H1 (cell line): ENCODE measurements at regions not wholly inside any gene's neighbourhood (a gene's known extent, or its start where the extent isn't known, plus 50 kb on each side); places are given as distances from the start of the nearest gene placed in this dataset.

Experiments
- CTCF ChIA-PET: fragments of 300-600 bp; sonication (Branson Sonifier 250); formaldehyde crosslinking; loops from one replicate; lab custom pipeline; 2021; ENCODE audit not compliant: partially characterized antibody; lab: Charles Lee
- POLR2A ChIA-PET: fragments of 300-600 bp; sonication (Branson Sonifier 250); formaldehyde crosslinking; loops from one replicate; lab custom pipeline; 2021; ENCODE audit warnings: inconsistent platforms; ENCODE audit not compliant: partially characterized antibody; lab: Charles Lee
- DNase-seq, 2 experiments: peaks; one replicate each; pipeline versions ENCODE4 v3.0.0 to v3.0.0-alpha.2; 2010 to 2022; ENCODE audit warnings: low spot score in 2 of 2, low read depth in 1 of 2, mixed read lengths in 1 of 2
- FAIRE-seq: peaks from 2 replicates; lab custom pipeline; 2011; peaks lifted over from hg19 to GRCh38; lab: Jason Lieb, UNC
- H2AFZ ChIP-seq: 2 replicates; pipeline ENCODE4 v1.8.1; 2012; ENCODE audit warnings: low read length, inconsistent platforms
- H2AK5ac ChIP-seq: 2 replicates; pipeline ENCODE4 v1.6.1; 2013; ENCODE audit warnings: low read depth, low read length
- H2BK120ac ChIP-seq: replicated peaks from 2 replicates; pipeline ENCODE3; 2013; ENCODE audit warnings: low read depth, low read length, inconsistent platforms
- H2BK12ac ChIP-seq: 2 replicates; pipeline ENCODE4 v1.6.1; 2013; ENCODE audit warnings: low read depth, low read length
- H2BK15ac ChIP-seq: 2 replicates; pipeline ENCODE4 v1.6.1; 2013; ENCODE audit warnings: low read length
- H2BK20ac ChIP-seq: 2 replicates; pipeline ENCODE4 v1.6.1; 2013; ENCODE audit warnings: low read length
- H2BK5ac ChIP-seq: 2 replicates; pipeline ENCODE4 v1.6.1; 2013; ENCODE audit warnings: low read depth, low read length
- H3K14ac ChIP-seq: 2 replicates; pipeline ENCODE4 v1.6.1; 2013; ENCODE audit warnings: inconsistent platforms; ENCODE audit not compliant: insufficient read length
- H3K18ac ChIP-seq: 2 replicates; pipeline ENCODE4 v1.6.1; 2013; ENCODE audit warnings: low read length; ENCODE audit errors: extremely low read depth
- H3K23ac ChIP-seq: 2 replicates; pipeline ENCODE4 v1.6.1; 2013; ENCODE audit warnings: inconsistent platforms; ENCODE audit not compliant: insufficient read length
- H3K23me2 ChIP-seq: 2 replicates; pipeline ENCODE4 v1.6.1; 2013; ENCODE audit warnings: low read depth, low read length
- H3K27ac ChIP-seq: 2 replicates; pipeline ENCODE4 v1.6.1; 2011; ENCODE audit warnings: low read depth, low read length, inconsistent platforms
- H3K27me3 ChIP-seq, 4 experiments: replicated peaks in 1 of 4; 1 replicate in 1 of 4; 2 replicates in 3 of 4; pipeline versions ENCODE4 v1.6.1 to v1.8.1; 2011 to 2013; ENCODE audit warnings: low read length in 3 of 4, mild to moderate bottlenecking in 3 of 4, inconsistent platforms in 2 of 4, mixed read lengths in 2 of 4, moderate library complexity in 1 of 4; ENCODE audit not compliant: control insufficient read depth in 3 of 4, insufficient read depth in 3 of 4; ENCODE audit errors: extremely low read depth in 1 of 4
- H3K36me3 ChIP-seq, 4 experiments: 2 replicates each; pipeline versions ENCODE4 v1.6.1 to v1.8.1; 2011 to 2013; ENCODE audit warnings: mild to moderate bottlenecking in 4 of 4, low read length in 3 of 4, moderate library complexity in 2 of 4, control low read depth in 1 of 4, inconsistent platforms in 1 of 4; ENCODE audit not compliant: insufficient read depth in 4 of 4, control insufficient read depth in 2 of 4
- H3K4ac ChIP-seq: replicated peaks from 2 replicates; pipeline ENCODE3; 2013; ENCODE audit warnings: low read length, low read depth, mixed read lengths, inconsistent platforms; ENCODE audit not compliant: insufficient read length
- H3K4me1 ChIP-seq, 4 experiments: replicated peaks in 1 of 4; 1 replicate in 1 of 4; 2 replicates in 3 of 4; pipeline versions ENCODE4 v1.6.1 to v1.8.1; 2011 to 2013; ENCODE audit warnings: low read length in 3 of 4, inconsistent platforms in 2 of 4, mixed read lengths in 1 of 4; ENCODE audit not compliant: insufficient read depth in 4 of 4, control insufficient read depth in 3 of 4
- H3K4me2 ChIP-seq, 2 experiments: 2 replicates each; pipeline versions ENCODE4 v1.6.1 to v1.8.1; 2011 to 2013; ENCODE audit warnings: low read depth in 2 of 2, low read length in 2 of 2, control low read depth in 1 of 2, inconsistent platforms in 1 of 2, mild to moderate bottlenecking in 1 of 2; ENCODE audit not compliant: insufficient read depth in 1 of 2
- H3K4me3 ChIP-seq, 4 experiments: fragments of 200-600, 300-600 bp in 1 of 4; sonication (generic), shearing (Covaris generic), sonication (Bioruptor Twin) in 1 of 4; 2 replicates each; pipeline versions ENCODE4 v1.5.1 to v1.8.1; 2011 to 2016; ENCODE audit warnings: low read length in 4 of 4, low read depth in 3 of 4, control low read depth in 2 of 4, inconsistent platforms in 2 of 4, mild to moderate bottlenecking in 2 of 4, mixed read lengths in 1 of 4, moderate library complexity in 1 of 4; ENCODE audit not compliant: insufficient read depth in 2 of 4; ENCODE audit errors: extremely low read depth in 1 of 4
- H3K56ac ChIP-seq: replicated peaks from 2 replicates; pipeline ENCODE3; 2013; ENCODE audit warnings: low read depth, mild to moderate bottlenecking, mixed read lengths, low read length, inconsistent platforms; ENCODE audit not compliant: insufficient read length
- H3K79me1 ChIP-seq: 2 replicates; pipeline ENCODE4 v1.6.1; 2013; ENCODE audit warnings: low read depth, low read length, control low read depth
- H3K79me2 ChIP-seq, 2 experiments: 2 replicates each; pipeline versions ENCODE4 v1.6.1 to v1.8.1; 2012 to 2013; ENCODE audit warnings: low read length in 2 of 2, mild to moderate bottlenecking in 2 of 2, inconsistent platforms in 1 of 2; ENCODE audit not compliant: insufficient read depth in 2 of 2, control insufficient read depth in 1 of 2
- H3K9ac ChIP-seq, 4 experiments: replicated peaks in 1 of 4; 1 replicate in 1 of 4; 2 replicates in 3 of 4; pipeline versions ENCODE4 v1.6.1 to v1.8.1; 2011 to 2013; ENCODE audit warnings: low read depth in 3 of 4, low read length in 3 of 4, control low read depth in 2 of 4, mild to moderate bottlenecking in 2 of 4, moderate library complexity in 2 of 4, inconsistent platforms in 1 of 4; ENCODE audit errors: extremely low read depth in 1 of 4
- H3K9me3 ChIP-seq, 2 experiments: 2 replicates each; pipeline versions ENCODE4 v1.6.1 to v1.8.1; 2012 to 2013; ENCODE audit warnings: mild to moderate bottlenecking in 2 of 2, moderate library complexity in 2 of 2, control low read depth in 1 of 2, inconsistent platforms in 1 of 2, low read depth in 1 of 2, low read length in 1 of 2, mixed read lengths in 1 of 2; ENCODE audit not compliant: insufficient read depth in 2 of 2
- H4K20me1 ChIP-seq, 2 experiments: replicated peaks in 1 of 2; 2 replicates each; pipeline versions ENCODE3 to v1.8.1; 2011 to 2013; ENCODE audit warnings: inconsistent platforms in 2 of 2, low read length in 2 of 2, mild to moderate bottlenecking in 1 of 2; ENCODE audit not compliant: insufficient read depth in 2 of 2, control insufficient read depth in 1 of 2
- H4K5ac ChIP-seq: 2 replicates; pipeline ENCODE4 v1.6.1; 2013; ENCODE audit warnings: low read length, low read depth, mixed read lengths, inconsistent platforms; ENCODE audit not compliant: insufficient read length
- H4K8ac ChIP-seq: 2 replicates; pipeline ENCODE4 v1.8.0; 2013; ENCODE audit warnings: mild to moderate bottlenecking, moderate library complexity, low read length, inconsistent platforms; ENCODE audit not compliant: insufficient read depth; ENCODE audit errors: extremely low read depth
- H4K91ac ChIP-seq: replicated peaks from 2 replicates; pipeline ENCODE3; 2013; ENCODE audit warnings: low read length, mixed read lengths, inconsistent platforms; ENCODE audit not compliant: insufficient read length
- BCL11A ChIP-seq, 2 experiments: IDR thresholded peaks; one replicate each; pipeline ENCODE4 v1.6.1; 2011; ENCODE audit warnings: low read depth in 2 of 2, low read length in 2 of 2, mild to moderate bottlenecking in 2 of 2
- CEBPB ChIP-seq: IDR thresholded peaks from 2 replicates; pipeline ENCODE4 v1.6.1; 2012; ENCODE audit warnings: low read depth, low read length
- CREB1 ChIP-seq: IDR thresholded peaks from 2 replicates; pipeline ENCODE4 v1.6.1; 2012; ENCODE audit warnings: inconsistent platforms
- EGR1 ChIP-seq: IDR thresholded peaks from 2 replicates; pipeline ENCODE4 v1.6.1; 2011; ENCODE audit warnings: low read depth, low read length, borderline replicate concordance
- KDM5A ChIP-seq: fragments of 200-600 bp; IDR thresholded peaks from 2 replicates; pipeline ENCODE4 v1.7.1; 2012; ENCODE audit warnings: mild to moderate bottlenecking, low read length, inconsistent platforms, mixed read lengths
- NANOG ChIP-seq: IDR thresholded peaks from 2 replicates; pipeline ENCODE4 v1.6.1; 2011; ENCODE audit warnings: low read length, low read depth, mild to moderate bottlenecking, inconsistent platforms; ENCODE audit not compliant: insufficient read depth, poor library complexity, severe bottlenecking
- POLR2A ChIP-seq, 2 experiments: IDR thresholded peaks; 1 replicate in 1 of 2; 2 replicates in 1 of 2; pipeline ENCODE4 v1.6.1; 2011; ENCODE audit warnings: low read depth in 2 of 2, low read length in 2 of 2, mild to moderate bottlenecking in 2 of 2; ENCODE audit errors: control extremely low read depth in 1 of 2
- POLR2AphosphoS5 ChIP-seq: IDR thresholded peaks from 2 replicates; pipeline ENCODE4 v1.6.1; 2011; ENCODE audit warnings: low read depth, low read length
- WGBS, 2 experiments: shearing (Covaris generic) in 1 of 2; methylation state at CpG; one replicate each; pipeline versions ENCODE4 v1.1.6 to v1.1.7; 2013 to 2015; ENCODE audit warnings: low lambda C conversion rate in 2 of 2, mixed read lengths in 2 of 2, inconsistent platforms in 1 of 2, low coverage in 1 of 2, missing lambda C conversion rate in 1 of 2; ENCODE audit not compliant: insufficient replicate concordance in 2 of 2, insufficient coverage in 1 of 2, insufficient read length in 1 of 2; ENCODE audit errors: extremely low coverage in 1 of 2, missing lambda C conversion rate in 1 of 2; 5-methylcytosine and 5-hydroxymethylcytosine counted together
- TF ChIP-seq, protein P1 (sequence below), 3 experiments: IDR thresholded peaks; 1 replicate in 2 of 3; 2 replicates in 1 of 3; pipeline versions ENCODE4 v1.5.1 to v1.6.1; 2011; ENCODE audit warnings: low read length in 3 of 3, mild to moderate bottlenecking in 3 of 3, inconsistent platforms in 2 of 3, low read depth in 1 of 3, moderate library complexity in 1 of 3; ENCODE audit not compliant: insufficient read depth in 1 of 3; ENCODE audit errors: control extremely low read depth in 1 of 3
- TF ChIP-seq, protein P2 (sequence below): IDR thresholded peaks from 2 replicates; pipeline ENCODE4 v1.6.1; 2012; ENCODE audit warnings: inconsistent platforms
- TF ChIP-seq, protein P3 (sequence below): IDR thresholded peaks from 2 replicates; pipeline ENCODE4 v1.6.1; 2011; ENCODE audit warnings: low read depth, mild to moderate bottlenecking, low read length; ENCODE audit not compliant: insufficient read depth

DNA sequence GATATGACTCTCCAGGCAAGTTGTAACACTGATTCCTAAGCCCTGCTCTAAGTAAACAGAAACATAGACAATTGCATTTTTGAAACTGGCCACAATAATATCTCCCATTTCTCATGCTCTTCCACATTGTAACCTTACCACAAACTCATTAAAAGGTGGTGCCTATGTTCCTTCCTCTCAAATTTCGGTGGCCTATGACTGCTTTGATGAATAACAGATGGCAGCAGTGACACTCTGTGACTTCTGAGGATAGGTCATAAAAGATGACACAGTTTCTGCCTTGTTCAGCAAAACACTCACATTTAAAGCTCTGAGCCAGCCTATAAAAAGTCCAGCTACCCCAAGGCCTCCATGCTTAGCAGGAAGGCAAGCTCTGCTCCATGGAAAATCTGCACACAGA, 195.2 kb downstream of the EFHB start:
- Histone ChIP-seq H3K9me3 (no peaks in the 10 kb centered on the region), H3K27ac (no peak overlapping the region), H4K91ac (no peak overlapping the region), H2BK20ac (no peak overlapping the region), H3K4ac (no peak overlapping the region), H3K79me2 (no peaks in the 10 kb centered on the region), H2AFZ (no peak overlapping the region), H4K20me1 (no peaks in the 10 kb centered on the region), H2BK5ac (no peak overlapping the region), H3K18ac (no peak overlapping the region), H2BK120ac (no peak overlapping the region), H4K5ac (no peak overlapping the region), H3K27me3 (no peaks in the 10 kb centered on the region), H3K4me1 (no peaks in the 10 kb centered on the region; a peak in 1 of 7 replicates), H3K79me1 (no peaks in the 10 kb centered on the region), H3K14ac (no peak overlapping the region), H3K9ac (no peak overlapping the region), H2AK5ac (no peak overlapping the region), H3K23me2 (no peaks in the 10 kb centered on the region; the same call in 1 of the 2 replicates), H4K8ac (no peak overlapping the region), H3K4me2 (no peak overlapping the region), H3K4me3 (no peak overlapping the region), H3K36me3 (no peaks in the 10 kb centered on the region), H2BK15ac (no peak overlapping the region), H3K56ac (no peak overlapping the region), H3K23ac (no peak overlapping the region), H2BK12ac (no peak overlapping the region)
- DNase-seq: no peak
- no peak for FAIRE-seq
- TF ChIP-seq EGR1 (no peak), POLR2AphosphoS5 (no peak), CEBPB (no peak), BCL11A (IDR thresholded peaks at IDR 0.05; ENCODE audit: low read depth in 2 of 2, low read length in 2 of 2) (no peak), POLR2A (IDR thresholded peaks at IDR 0.05; ENCODE audit: control extremely low read depth in 1 of 2, low read depth in 2 of 2, low read length in 2 of 2) (no peak), CREB1 (no peak), KDM5A (no peak), NANOG (no peak)
- TF ChIP-seq, protein P1, sequence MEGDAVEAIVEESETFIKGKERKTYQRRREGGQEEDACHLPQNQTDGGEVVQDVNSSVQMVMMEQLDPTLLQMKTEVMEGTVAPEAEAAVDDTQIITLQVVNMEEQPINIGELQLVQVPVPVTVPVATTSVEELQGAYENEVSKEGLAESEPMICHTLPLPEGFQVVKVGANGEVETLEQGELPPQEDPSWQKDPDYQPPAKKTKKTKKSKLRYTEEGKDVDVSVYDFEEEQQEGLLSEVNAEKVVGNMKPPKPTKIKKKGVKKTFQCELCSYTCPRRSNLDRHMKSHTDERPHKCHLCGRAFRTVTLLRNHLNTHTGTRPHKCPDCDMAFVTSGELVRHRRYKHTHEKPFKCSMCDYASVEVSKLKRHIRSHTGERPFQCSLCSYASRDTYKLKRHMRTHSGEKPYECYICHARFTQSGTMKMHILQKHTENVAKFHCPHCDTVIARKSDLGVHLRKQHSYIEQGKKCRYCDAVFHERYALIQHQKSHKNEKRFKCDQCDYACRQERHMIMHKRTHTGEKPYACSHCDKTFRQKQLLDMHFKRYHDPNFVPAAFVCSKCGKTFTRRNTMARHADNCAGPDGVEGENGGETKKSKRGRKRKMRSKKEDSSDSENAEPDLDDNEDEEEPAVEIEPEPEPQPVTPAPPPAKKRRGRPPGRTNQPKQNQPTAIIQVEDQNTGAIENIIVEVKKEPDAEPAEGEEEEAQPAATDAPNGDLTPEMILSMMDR (IDR thresholded peaks at IDR 0.05; ENCODE audit: control extremely low read depth in 1 of 3, insufficient read depth in 1 of 3, low read depth in 1 of 3, low read length in 3 of 3): no peak
- TF ChIP-seq, protein P2, sequence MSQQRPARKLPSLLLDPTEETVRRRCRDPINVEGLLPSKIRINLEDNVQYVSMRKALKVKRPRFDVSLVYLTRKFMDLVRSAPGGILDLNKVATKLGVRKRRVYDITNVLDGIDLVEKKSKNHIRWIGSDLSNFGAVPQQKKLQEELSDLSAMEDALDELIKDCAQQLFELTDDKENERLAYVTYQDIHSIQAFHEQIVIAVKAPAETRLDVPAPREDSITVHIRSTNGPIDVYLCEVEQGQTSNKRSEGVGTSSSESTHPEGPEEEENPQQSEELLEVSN: no peak
- TF ChIP-seq, protein P3, sequence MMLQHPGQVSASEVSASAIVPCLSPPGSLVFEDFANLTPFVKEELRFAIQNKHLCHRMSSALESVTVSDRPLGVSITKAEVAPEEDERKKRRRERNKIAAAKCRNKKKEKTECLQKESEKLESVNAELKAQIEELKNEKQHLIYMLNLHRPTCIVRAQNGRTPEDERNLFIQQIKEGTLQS: no peak
- POLR2A ChIA-PET: no interaction called here
- WGBS, 2 experiments: 100% methylated on average over 1 of the region's 1 CpG; no CpG with 5 or more reads in 1 of the 2 experiments
- CTCF ChIA-PET: interaction anchor here (1.0 to 1.4 kb wide), 3 partner anchors 19 to 527 kb away, joined by 3 read pairs; no protein-coding TSS in a partner anchor
